ENCODE measurements at regions not wholly inside any gene's neighbourhood (a gene's known extent, or its start where the extent isn't known, plus 50 kb on each side); places are given as distances from the start of the nearest gene placed in this dataset.

DNA sequence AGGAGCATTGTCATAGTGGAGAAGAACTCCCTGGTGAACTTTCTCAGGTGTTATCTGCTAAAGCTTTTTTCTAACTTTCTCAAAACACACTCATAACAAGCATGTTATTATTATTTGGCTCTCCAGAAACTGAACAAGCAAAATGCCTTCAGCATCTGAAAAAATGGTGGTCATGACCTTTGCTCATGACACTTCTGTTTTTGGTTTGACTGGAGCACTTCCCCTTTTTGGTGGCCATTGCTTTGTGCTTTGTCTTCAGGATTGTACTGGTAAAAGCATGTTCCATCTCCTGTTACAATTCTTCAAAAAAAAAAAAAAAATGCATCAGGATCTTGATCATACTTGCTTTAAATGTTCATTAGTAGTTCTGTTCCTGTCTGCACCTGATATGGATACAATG, 1241.6 kb upstream of the USP15 start:
- TF ChIP-seq ZFX (IDR thresholded peaks at IDR 0.05; ENCODE audit: borderline replicate concordance): no peak
- TF ChIP-seq, protein P1, sequence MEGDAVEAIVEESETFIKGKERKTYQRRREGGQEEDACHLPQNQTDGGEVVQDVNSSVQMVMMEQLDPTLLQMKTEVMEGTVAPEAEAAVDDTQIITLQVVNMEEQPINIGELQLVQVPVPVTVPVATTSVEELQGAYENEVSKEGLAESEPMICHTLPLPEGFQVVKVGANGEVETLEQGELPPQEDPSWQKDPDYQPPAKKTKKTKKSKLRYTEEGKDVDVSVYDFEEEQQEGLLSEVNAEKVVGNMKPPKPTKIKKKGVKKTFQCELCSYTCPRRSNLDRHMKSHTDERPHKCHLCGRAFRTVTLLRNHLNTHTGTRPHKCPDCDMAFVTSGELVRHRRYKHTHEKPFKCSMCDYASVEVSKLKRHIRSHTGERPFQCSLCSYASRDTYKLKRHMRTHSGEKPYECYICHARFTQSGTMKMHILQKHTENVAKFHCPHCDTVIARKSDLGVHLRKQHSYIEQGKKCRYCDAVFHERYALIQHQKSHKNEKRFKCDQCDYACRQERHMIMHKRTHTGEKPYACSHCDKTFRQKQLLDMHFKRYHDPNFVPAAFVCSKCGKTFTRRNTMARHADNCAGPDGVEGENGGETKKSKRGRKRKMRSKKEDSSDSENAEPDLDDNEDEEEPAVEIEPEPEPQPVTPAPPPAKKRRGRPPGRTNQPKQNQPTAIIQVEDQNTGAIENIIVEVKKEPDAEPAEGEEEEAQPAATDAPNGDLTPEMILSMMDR (IDR thresholded peaks at IDR 0.05): no peak
- no peak overlapping the region for H3K27ac ChIP-seq

DNA sequence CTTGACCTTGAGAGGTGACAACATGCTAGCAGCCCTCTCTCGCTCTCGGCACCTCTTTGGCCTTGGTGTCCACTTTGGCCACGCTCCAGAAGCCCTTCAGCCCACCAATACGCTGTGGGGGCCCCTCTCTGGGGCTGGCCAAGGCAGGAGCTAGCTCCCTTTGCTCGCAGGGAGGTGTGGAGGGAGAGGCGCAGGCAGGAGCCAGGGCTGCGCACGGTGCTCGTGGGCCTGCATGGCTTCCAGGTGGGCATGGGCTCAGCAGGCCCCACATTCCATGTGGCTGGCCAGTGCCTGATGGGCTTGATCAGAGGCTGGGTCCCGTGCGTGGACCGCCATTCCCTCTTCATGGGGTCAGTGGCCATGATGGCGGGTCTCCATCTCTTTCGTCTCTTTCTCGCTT, 1237.0 kb upstream of the USP15 start:
- no peak overlapping the region for H3K27ac ChIP-seq
- TF ChIP-seq, protein P1 (IDR thresholded peaks at IDR 0.05): no peak
- TF ChIP-seq ZFX (IDR thresholded peaks at IDR 0.05; ENCODE audit: borderline replicate concordance): no peak

DNA sequence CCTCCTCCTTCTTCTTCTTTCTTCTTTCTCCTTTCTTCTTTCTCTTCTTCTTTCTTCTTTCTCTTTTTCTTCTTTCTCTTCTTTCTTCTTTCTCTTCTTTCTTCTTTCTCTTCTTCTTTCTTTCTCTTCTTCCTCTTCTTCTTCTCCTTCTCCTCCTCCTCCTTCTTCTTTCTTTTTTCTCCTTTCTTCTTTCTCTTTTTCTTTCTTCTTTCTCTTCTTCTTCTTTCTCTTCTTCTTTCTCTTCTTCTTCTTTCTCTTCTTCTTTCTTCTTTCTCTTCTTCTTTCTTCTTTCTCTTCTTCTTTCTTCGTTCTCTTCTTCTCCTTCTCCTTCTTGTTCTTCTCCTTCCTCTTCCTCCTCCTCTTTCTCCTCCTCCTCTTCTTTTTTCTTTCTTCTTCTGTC, 1230.7 kb upstream of the USP15 start:
- H3K27ac ChIP-seq: no peak overlapping the region
- no peak for TF ChIP-seq ZFX (IDR thresholded peaks at IDR 0.05; ENCODE audit: borderline replicate concordance)
- TF ChIP-seq, protein P1 (IDR thresholded peaks at IDR 0.05): no peak

- no peak overlapping the region for H3K27ac ChIP-seq
- TF ChIP-seq ZFX (IDR thresholded peaks at IDR 0.05; ENCODE audit: borderline replicate concordance): no peak
- TF ChIP-seq, protein P1 (IDR thresholded peaks at IDR 0.05): no peak
These were observed 1222.4 kb upstream of the USP15 start for GRCh38 chr12:61037792-61038191.

- TF ChIP-seq ZFX (IDR thresholded peaks at IDR 0.05; ENCODE audit: borderline replicate concordance): no peak
- TF ChIP-seq, protein P1 (IDR thresholded peaks at IDR 0.05): no peak
- H3K27ac ChIP-seq: no peak overlapping the region
These were observed 1216.4 kb upstream of the USP15 start for GRCh38 chr12:61043838-61044237.

- H3K27ac ChIP-seq: 0 out of 2 replicates have a peak overlapping the region, but pooled peaks have one; percentile 1
- TF ChIP-seq, protein P1 (IDR thresholded peaks at IDR 0.05): no peak
- no peak for TF ChIP-seq ZFX (IDR thresholded peaks at IDR 0.05; ENCODE audit: borderline replicate concordance)
These were observed 1215.4 kb upstream of the USP15 start for GRCh38 chr12:61044766-61045165.

GRCh38 chr12:61070640-61071414, 1189.4 kb upstream of the USP15 start:
- TF ChIP-seq, protein P1 (IDR thresholded peaks at IDR 0.05): no peak
- no peak for TF ChIP-seq ZFX (IDR thresholded peaks at IDR 0.05; ENCODE audit: borderline replicate concordance)
- H3K27ac ChIP-seq: no peak overlapping the region

Data from 22Rv1 (cell line).